ENCODE measurements at regions not wholly inside any gene's neighbourhood (a gene's known extent, or its start where the extent isn't known, plus 50 kb on each side); places are given as distances from the start of the nearest gene placed in this dataset.
"Not testable (repeated sequence)": the region's sequence is repeated elsewhere in the genome, so short reads cannot be mapped to it uniquely, and the experiment has no call there.

GRCh38 chr18:60178224-60178623, 194.4 kb downstream of the MC4R start:
- not testable (repeated sequence) for TF ChIP-seq PAWR (CRISPR knock-in tag; IDR thresholded peaks at IDR 0.05; ENCODE audit: borderline replicate concordance); CTCF (CRISPR knock-in tag; IDR thresholded peaks at IDR 0.05); CREB1 (IDR thresholded peaks at IDR 0.05); CREB1 (CRISPR knock-in tag; IDR thresholded peaks at IDR 0.05); ARHGAP35 (CRISPR knock-in tag; IDR thresholded peaks at IDR 0.05; ENCODE audit: borderline replicate concordance); CENPBD1 (CRISPR knock-in tag; IDR thresholded peaks at IDR 0.05; ENCODE audit: borderline replicate concordance, low read depth); E2F5 (CRISPR knock-in tag; conservative IDR thresholded peaks at IDR 0.05); ESRRA (CRISPR knock-in tag; IDR thresholded peaks at IDR 0.05; ENCODE audit: low read depth); RBAK (CRISPR knock-in tag; IDR thresholded peaks at IDR 0.05); EZH2 (conservative IDR thresholded peaks at IDR 0.05; ENCODE audit: low read depth, low read length)
- TF ChIP-seq, protein P1, sequence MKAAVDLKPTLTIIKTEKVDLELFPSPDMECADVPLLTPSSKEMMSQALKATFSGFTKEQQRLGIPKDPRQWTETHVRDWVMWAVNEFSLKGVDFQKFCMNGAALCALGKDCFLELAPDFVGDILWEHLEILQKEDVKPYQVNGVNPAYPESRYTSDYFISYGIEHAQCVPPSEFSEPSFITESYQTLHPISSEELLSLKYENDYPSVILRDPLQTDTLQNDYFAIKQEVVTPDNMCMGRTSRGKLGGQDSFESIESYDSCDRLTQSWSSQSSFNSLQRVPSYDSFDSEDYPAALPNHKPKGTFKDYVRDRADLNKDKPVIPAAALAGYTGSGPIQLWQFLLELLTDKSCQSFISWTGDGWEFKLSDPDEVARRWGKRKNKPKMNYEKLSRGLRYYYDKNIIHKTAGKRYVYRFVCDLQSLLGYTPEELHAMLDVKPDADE (CRISPR knock-in tag; IDR thresholded peaks at IDR 0.05): not testable (repeated sequence)
- TF ChIP-seq, protein P2, sequence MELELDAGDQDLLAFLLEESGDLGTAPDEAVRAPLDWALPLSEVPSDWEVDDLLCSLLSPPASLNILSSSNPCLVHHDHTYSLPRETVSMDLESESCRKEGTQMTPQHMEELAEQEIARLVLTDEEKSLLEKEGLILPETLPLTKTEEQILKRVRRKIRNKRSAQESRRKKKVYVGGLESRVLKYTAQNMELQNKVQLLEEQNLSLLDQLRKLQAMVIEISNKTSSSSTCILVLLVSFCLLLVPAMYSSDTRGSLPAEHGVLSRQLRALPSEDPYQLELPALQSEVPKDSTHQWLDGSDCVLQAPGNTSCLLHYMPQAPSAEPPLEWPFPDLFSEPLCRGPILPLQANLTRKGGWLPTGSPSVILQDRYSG (CRISPR knock-in tag; IDR thresholded peaks at IDR 0.05): not testable (repeated sequence)
- TF ChIP-seq, protein P3, sequence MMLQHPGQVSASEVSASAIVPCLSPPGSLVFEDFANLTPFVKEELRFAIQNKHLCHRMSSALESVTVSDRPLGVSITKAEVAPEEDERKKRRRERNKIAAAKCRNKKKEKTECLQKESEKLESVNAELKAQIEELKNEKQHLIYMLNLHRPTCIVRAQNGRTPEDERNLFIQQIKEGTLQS (CRISPR knock-in tag; IDR thresholded peaks at IDR 0.05): not testable (repeated sequence)
